Activated naive CD8-positive, alpha-beta T cell treated with anti-CD3 and anti-CD28 coated beads, Interleukin-2, amount 10 ng/mL, durations not matched to agents 7 days and 5 days (primary cell): ENCODE measurements at regions not wholly inside any gene's neighbourhood (a gene's known extent, or its start where the extent isn't known, plus 50 kb on each side); places are given as distances from the start of the nearest gene placed in this dataset.

Experiments used
- ATAC-seq: fragments of 150-1000 bp; cut with Tn5 transposase; one replicate; pipeline ENCODE4 v1.10.0; 2021; ENCODE audit warnings: low read depth, moderate library complexity
- POLR2A ChIA-PET: fragments of 350-600 bp; sonication (Branson Sonifier 250); formaldehyde crosslinking; loops from one replicate; lab custom pipeline; 2021; ENCODE audit warnings: antibody characterized with exemption; lab: Charles Lee
- DNase-seq: peaks from one replicate; pipeline ENCODE4 v3.0.0; 2021
- H3K27ac Mint-ChIP-seq: one replicate; pipeline ENCODE4 v1.8.0; 2022; ENCODE audit warnings: mild to moderate bottlenecking, mixed read lengths
- H3K27me3 Mint-ChIP-seq: one replicate; pipeline ENCODE4 v1.8.0; 2022; ENCODE audit warnings: mild to moderate bottlenecking, moderate library complexity, mixed read lengths
- H3K36me3 Mint-ChIP-seq: one replicate; pipeline ENCODE4 v1.8.0; 2021; ENCODE audit warnings: mild to moderate bottlenecking, mixed read lengths
- H3K4me1 Mint-ChIP-seq: one replicate; pipeline ENCODE4 v1.8.0; 2021; ENCODE audit warnings: mixed read lengths
- H3K4me3 Mint-ChIP-seq: one replicate; pipeline ENCODE4 v1.8.0; 2022; ENCODE audit warnings: mild to moderate bottlenecking, moderate library complexity, mixed read lengths
- H3K9me3 Mint-ChIP-seq: one replicate; pipeline ENCODE4 v1.8.0; 2021; ENCODE audit warnings: mixed read lengths

DNA sequence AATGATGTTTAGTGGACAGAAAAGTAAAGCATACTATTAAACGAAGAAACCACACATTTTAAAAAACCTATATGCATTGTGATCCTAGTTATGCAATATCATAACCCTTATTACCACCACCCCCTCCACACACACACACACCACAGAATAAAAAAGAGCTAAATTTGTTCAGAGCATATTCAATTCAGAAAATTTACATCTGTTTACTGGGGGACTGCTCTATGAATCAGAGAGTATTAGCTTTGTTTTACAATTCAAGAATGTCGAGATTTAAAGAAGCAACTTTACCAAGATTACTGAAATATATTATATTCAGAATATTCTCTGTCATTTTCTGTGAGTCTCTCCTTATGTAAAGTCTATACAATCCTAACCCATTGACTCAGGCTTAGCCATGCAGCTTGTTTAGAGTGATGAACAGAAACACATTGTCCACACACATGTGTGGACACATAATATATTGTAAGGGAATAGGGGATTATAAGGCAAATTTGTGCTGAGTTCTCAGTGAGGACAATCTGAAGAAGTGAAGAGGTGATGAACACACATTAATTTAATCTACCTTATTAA is 369.6 kb upstream of the MARCKS start:
- H3K27me3 Mint-ChIP-seq: no peaks in the 10 kb centered on the region
- H3K9me3 Mint-ChIP-seq: no peaks in the 10 kb centered on the region
- H3K4me1 Mint-ChIP-seq: no peaks in the 10 kb centered on the region
- H3K36me3 Mint-ChIP-seq: no peaks in the 10 kb centered on the region
- H3K4me3 Mint-ChIP-seq: no peak overlapping the region
- ATAC-seq (no peak), DNase-seq (no peak)
- H3K27ac Mint-ChIP-seq: no peak overlapping the region
- POLR2A ChIA-PET: no interaction called here

- Mint-ChIP-seq H3K4me1 (no peaks in the 10 kb centered on the region), H3K36me3 (no peaks in the 10 kb centered on the region), H3K27ac (no peak overlapping the region), H3K9me3 (no peaks in the 10 kb centered on the region), H3K27me3 (no peaks in the 10 kb centered on the region), H3K4me3 (no peak overlapping the region)
- POLR2A ChIA-PET: no interaction called here
- DNase-seq (no peak), ATAC-seq (no peak)
Observed at GRCh38 chr6:113488061-113488460, 369.1 kb upstream of the MARCKS start.

GRCh38 chr6:113488812-113489685 is 368.1 kb upstream of the MARCKS start:
- no peak for DNase-seq
- H3K4me1 Mint-ChIP-seq: no peaks in the 10 kb centered on the region
- POLR2A ChIA-PET: no interaction called here
- H3K9me3 Mint-ChIP-seq: no peaks in the 10 kb centered on the region
- no peak for ATAC-seq
- no peak overlapping the region for H3K27ac Mint-ChIP-seq
- H3K36me3 Mint-ChIP-seq: no peaks in the 10 kb centered on the region
- H3K4me3 Mint-ChIP-seq: no peak overlapping the region
- no peaks in the 10 kb centered on the region for H3K27me3 Mint-ChIP-seq

- H3K27me3 Mint-ChIP-seq: no peaks in the 10 kb centered on the region
- no peak overlapping the region for H3K4me3 Mint-ChIP-seq
- no peaks in the 10 kb centered on the region for H3K9me3 Mint-ChIP-seq
- no peak overlapping the region for H3K27ac Mint-ChIP-seq
- POLR2A ChIA-PET: no interaction called here
- H3K36me3 Mint-ChIP-seq: no peaks in the 10 kb centered on the region
- DNase-seq: no peak
- H3K4me1 Mint-ChIP-seq: no peaks in the 10 kb centered on the region
- no peak for ATAC-seq
Observed at GRCh38 chr6:113489952-113490746, 367.0 kb upstream of the MARCKS start.

- Mint-ChIP-seq H3K36me3 (no peaks in the 10 kb centered on the region), H3K27me3 (no peaks in the 10 kb centered on the region), H3K9me3 (no peaks in the 10 kb centered on the region), H3K4me3 (no peak overlapping the region), H3K27ac (no peak overlapping the region), H3K4me1 (no peaks in the 10 kb centered on the region)
- DNase-seq (no peak), ATAC-seq (no peak)
- POLR2A ChIA-PET: no interaction called here
Observed at GRCh38 chr6:113491376-113491775, 365.8 kb upstream of the MARCKS start.

GRCh38 chr6:113493991-113494390 is 363.2 kb upstream of the MARCKS start:
- POLR2A ChIA-PET: no interaction called here
- no peak for ATAC-seq
- Mint-ChIP-seq H3K4me1 (no peaks in the 10 kb centered on the region), H3K36me3 (no peaks in the 10 kb centered on the region), H3K9me3 (no peaks in the 10 kb centered on the region), H3K27me3 (no peaks in the 10 kb centered on the region), H3K27ac (no peak overlapping the region), H3K4me3 (no peak overlapping the region)
- DNase-seq: no peak

GRCh38 chr6:113495521-113495920 is 361.6 kb upstream of the MARCKS start:
- H3K27me3 Mint-ChIP-seq: no peaks in the 10 kb centered on the region
- DNase-seq (no peak), ATAC-seq (no peak)
- H3K9me3 Mint-ChIP-seq: no peaks in the 10 kb centered on the region
- POLR2A ChIA-PET: no interaction called here
- no peak overlapping the region for H3K27ac Mint-ChIP-seq
- H3K4me1 Mint-ChIP-seq: no peaks in the 10 kb centered on the region
- H3K4me3 Mint-ChIP-seq: no peak overlapping the region
- no peaks in the 10 kb centered on the region for H3K36me3 Mint-ChIP-seq

GRCh38 chr6:113496166-113496565 is 361.0 kb upstream of the MARCKS start:
- ATAC-seq (no peak), DNase-seq (no peak)
- H3K27ac Mint-ChIP-seq: no peak overlapping the region
- no peak overlapping the region for H3K4me3 Mint-ChIP-seq
- H3K27me3 Mint-ChIP-seq: no peaks in the 10 kb centered on the region
- no peaks in the 10 kb centered on the region for H3K4me1 Mint-ChIP-seq
- POLR2A ChIA-PET: no interaction called here
- no peaks in the 10 kb centered on the region for H3K36me3 Mint-ChIP-seq
- H3K9me3 Mint-ChIP-seq: no peaks in the 10 kb centered on the region

GRCh38 chr6:113500221-113500620 is 356.9 kb upstream of the MARCKS start:
- POLR2A ChIA-PET: no interaction called here
- Mint-ChIP-seq H3K4me3 (no peak overlapping the region), H3K36me3 (no peaks in the 10 kb centered on the region), H3K27ac (no peak overlapping the region), H3K27me3 (no peaks in the 10 kb centered on the region), H3K9me3 (no peaks in the 10 kb centered on the region), H3K4me1 (no peaks in the 10 kb centered on the region)
- ATAC-seq (no peak), DNase-seq (no peak)

GRCh38 chr6:113505084-113505699 is 352.0 kb upstream of the MARCKS start:
- no peak for ATAC-seq
- DNase-seq: no peak
- Mint-ChIP-seq H3K27ac (no peak overlapping the region), H3K36me3 (no peaks in the 10 kb centered on the region), H3K27me3 (no peaks in the 10 kb centered on the region), H3K4me1 (no peaks in the 10 kb centered on the region), H3K4me3 (no peak overlapping the region), H3K9me3 (no peaks in the 10 kb centered on the region)
- POLR2A ChIA-PET: no interaction called here

DNA sequence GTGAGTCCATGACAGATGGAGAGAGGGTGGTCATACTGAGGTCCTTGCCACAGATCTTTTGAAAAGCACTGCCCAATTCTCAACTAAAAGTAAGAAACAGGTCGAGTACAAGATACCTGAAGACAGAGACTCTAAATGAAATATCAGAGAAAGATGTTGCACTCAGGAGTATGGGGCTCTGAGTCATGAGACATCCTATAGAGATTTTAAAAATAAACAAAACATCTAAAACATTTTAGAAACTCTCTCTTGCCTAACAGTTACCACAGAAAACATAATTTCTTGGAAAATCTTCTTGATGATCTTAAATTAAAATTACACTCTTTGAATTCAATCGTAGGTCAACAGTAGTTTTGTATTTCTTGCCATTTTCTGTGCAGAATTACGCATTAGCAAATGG is 348.9 kb upstream of the MARCKS start:
- Mint-ChIP-seq H3K36me3 (no peaks in the 10 kb centered on the region), H3K27ac (no peak overlapping the region), H3K27me3 (no peaks in the 10 kb centered on the region), H3K4me1 (no peaks in the 10 kb centered on the region), H3K4me3 (no peak overlapping the region), H3K9me3 (no peaks in the 10 kb centered on the region)
- POLR2A ChIA-PET: no interaction called here
- ATAC-seq: no peak
- no peak for DNase-seq

GRCh38 chr6:113511100-113511499 is 346.0 kb upstream of the MARCKS start:
- H3K4me1 Mint-ChIP-seq: no peaks in the 10 kb centered on the region
- H3K27ac Mint-ChIP-seq: no peak overlapping the region
- no peak for DNase-seq
- H3K27me3 Mint-ChIP-seq: no peaks in the 10 kb centered on the region
- no peaks in the 10 kb centered on the region for H3K9me3 Mint-ChIP-seq
- H3K4me3 Mint-ChIP-seq: no peak overlapping the region
- POLR2A ChIA-PET: no interaction called here
- H3K36me3 Mint-ChIP-seq: no peaks in the 10 kb centered on the region
- ATAC-seq: no peak

GRCh38 chr6:113512576-113512975 is 344.6 kb upstream of the MARCKS start:
- Mint-ChIP-seq H3K4me3 (no peak overlapping the region), H3K27me3 (no peaks in the 10 kb centered on the region), H3K27ac (no peak overlapping the region), H3K9me3 (no peaks in the 10 kb centered on the region), H3K36me3 (no peaks in the 10 kb centered on the region), H3K4me1 (no peaks in the 10 kb centered on the region)
- DNase-seq (no peak), ATAC-seq (no peak)
- POLR2A ChIA-PET: no interaction called here
